ENCODE measurements at regions not wholly inside any gene's neighbourhood (a gene's known extent, or its start where the extent isn't known, plus 50 kb on each side); places are given as distances from the start of the nearest gene placed in this dataset.

DNA sequence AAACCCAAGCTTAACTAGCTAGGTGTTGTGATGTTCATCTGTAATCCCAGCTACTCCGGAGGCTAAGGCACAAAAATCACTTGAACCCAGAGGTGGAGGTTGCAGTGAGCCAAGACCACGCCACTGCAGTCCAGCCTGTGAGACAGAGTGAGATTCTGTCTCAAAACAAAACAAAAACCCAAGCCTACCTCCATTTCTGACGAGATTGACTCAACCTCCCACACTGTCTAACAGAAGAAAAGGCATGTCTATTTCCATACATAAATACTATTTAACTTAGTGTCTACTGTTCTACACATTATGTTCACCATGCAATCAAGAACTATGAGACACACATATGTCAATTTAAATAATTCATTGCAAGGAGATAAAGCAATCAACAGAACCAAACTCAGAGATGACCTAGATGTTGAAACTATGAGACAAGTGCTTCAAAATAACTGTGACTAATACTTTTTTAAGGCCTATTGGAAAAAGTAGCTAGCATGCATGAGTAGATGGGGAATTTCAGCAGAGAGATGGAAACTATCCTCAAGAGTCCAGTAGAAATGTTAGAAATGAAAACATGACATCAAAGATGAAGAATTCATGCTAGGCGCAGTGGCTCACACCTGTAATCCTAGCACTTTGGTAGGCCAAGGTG, 75.9 kb upstream of the DHRS4 start:
- Histone ChIP-seq H4K8ac (replicated peaks; ENCODE audit: insufficient read length, low read depth, low read length) (no peak overlapping the region), H3K23ac (ENCODE audit: insufficient read length, low read depth, low read length) (no peak overlapping the region), H3K56ac (ENCODE audit: insufficient read length, low read depth, low read length) (no peak overlapping the region), H2BK5ac (ENCODE audit: insufficient read length, low read length) (no peak overlapping the region), H2BK12ac (ENCODE audit: insufficient read length, low read depth, low read length) (no peak overlapping the region), H2BK120ac (ENCODE audit: low read depth, low read length, poor library complexity, severe bottlenecking) (no peak overlapping the region), H3K14ac (ENCODE audit: insufficient read depth, low read length) (no peak overlapping the region), H2AFZ (ENCODE audit: low read length) (no peak overlapping the region), H3K9ac (ENCODE audit: extremely low read depth, insufficient read length, low read length) (no peak overlapping the region), H2AK5ac (ENCODE audit: insufficient read length, low read length) (no peak overlapping the region), H3K79me2 (ENCODE audit: insufficient read depth, low read length) (no peaks in the 10 kb centered on the region), H2BK15ac (ENCODE audit: low read depth, low read length) (no peak overlapping the region), H3K27ac (ENCODE audit: insufficient read length, low read depth, low read length) (no peak overlapping the region), H3K79me1 (ENCODE audit: insufficient read depth, low read depth, low read length, poor library complexity, severe bottlenecking) (no peaks in the 10 kb centered on the region), H3T11ph (ENCODE audit: low read length) (no peak overlapping the region), H2BK20ac (ENCODE audit: low read depth, low read length, poor library complexity, severe bottlenecking) (no peak overlapping the region), H4K20me1 (ENCODE audit: control insufficient read depth, insufficient read depth, insufficient read length) (no peaks in the 10 kb centered on the region), H3K4ac (ENCODE audit: low read depth, low read length) (no peak overlapping the region), H3K4me2 (ENCODE audit: insufficient read depth, insufficient read length, low read length) (no peak overlapping the region), H4K5ac (ENCODE audit: insufficient read length, low read depth, low read length) (no peak overlapping the region), H4K91ac (ENCODE audit: insufficient read length, low read depth, low read length) (no peak overlapping the region), H3K23me2 (ENCODE audit: insufficient read length, low read depth, low read length, poor library complexity, severe bottlenecking) (no peaks in the 10 kb centered on the region), H3K4me1 (ENCODE audit: insufficient read depth, low read length) (no peaks in the 10 kb centered on the region), H3K18ac (ENCODE audit: insufficient read length, low read depth, low read length) (no peak overlapping the region), H3K9me3 (ENCODE audit: control insufficient read depth, low read depth, low read length) (peaks cover 6% of the 10 kb centered on the region), H3K27me3 (ENCODE audit: insufficient read depth, low read length) (no peaks in the 10 kb centered on the region)
- Mint-ChIP-seq H3K4me3 (no peak overlapping the region), H3K4me1 (no peaks in the 10 kb centered on the region), H3K27me3 (ENCODE audit: low read depth) (peaks cover 3% of the 10 kb centered on the region), H3K9me3 (peaks cover 0 to 90% of the 10 kb centered on the region in 2 experiments; a peak in 3 of 5 replicates), H3K27ac (no peak overlapping the region), H3K36me3 (ENCODE audit: insufficient read depth in 1 of 3, low read depth in 3 of 3) (peaks cover 0 to 31% (median 0%) of the 10 kb centered on the region in 3 experiments; a peak in 2 of 7 replicates)
- TF ChIP-seq, protein P1, sequence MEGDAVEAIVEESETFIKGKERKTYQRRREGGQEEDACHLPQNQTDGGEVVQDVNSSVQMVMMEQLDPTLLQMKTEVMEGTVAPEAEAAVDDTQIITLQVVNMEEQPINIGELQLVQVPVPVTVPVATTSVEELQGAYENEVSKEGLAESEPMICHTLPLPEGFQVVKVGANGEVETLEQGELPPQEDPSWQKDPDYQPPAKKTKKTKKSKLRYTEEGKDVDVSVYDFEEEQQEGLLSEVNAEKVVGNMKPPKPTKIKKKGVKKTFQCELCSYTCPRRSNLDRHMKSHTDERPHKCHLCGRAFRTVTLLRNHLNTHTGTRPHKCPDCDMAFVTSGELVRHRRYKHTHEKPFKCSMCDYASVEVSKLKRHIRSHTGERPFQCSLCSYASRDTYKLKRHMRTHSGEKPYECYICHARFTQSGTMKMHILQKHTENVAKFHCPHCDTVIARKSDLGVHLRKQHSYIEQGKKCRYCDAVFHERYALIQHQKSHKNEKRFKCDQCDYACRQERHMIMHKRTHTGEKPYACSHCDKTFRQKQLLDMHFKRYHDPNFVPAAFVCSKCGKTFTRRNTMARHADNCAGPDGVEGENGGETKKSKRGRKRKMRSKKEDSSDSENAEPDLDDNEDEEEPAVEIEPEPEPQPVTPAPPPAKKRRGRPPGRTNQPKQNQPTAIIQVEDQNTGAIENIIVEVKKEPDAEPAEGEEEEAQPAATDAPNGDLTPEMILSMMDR (conservative IDR thresholded peaks at IDR 0.05) = no peak
- WGBS (ENCODE audit: extremely low coverage, insufficient read length, low lambda C conversion rate) = no CpG with 5 or more reads among the region's 4 CpGs
- no peak for DNase-seq
